HepG2 (cell line): ENCODE measurements at regions not wholly inside any gene's neighbourhood (a gene's known extent, or its start where the extent isn't known, plus 50 kb on each side); places are given as distances from the start of the nearest gene placed in this dataset.
"Not testable (repeated sequence)": the region's sequence is repeated elsewhere in the genome, so short reads cannot be mapped to it uniquely, and the experiment has no call there.

ENCODE experiments used
- ATAC-seq: fragments of 200-7000 bp; cut with Tn5 transposase; 3 replicates; pipeline ENCODE4 v1.9.1; 2020; ENCODE audit warnings: mild to moderate bottlenecking, moderate library complexity
- BruUV-seq: library from RNA; stranded (reverse); fragments of 400-500 nt; replicated peaks from 2 replicates; lab custom pipeline; 2021; lab: Mats Ljungman, UMichigan
- CTCF ChIA-PET: fragments of 300-600 bp; formaldehyde crosslinking; extraction: SDS; loops from one replicate; lab custom pipeline; 2021; ENCODE audit warnings: low total read pairs, inconsistent platforms, low intra/inter-chr PET ratio; lab: Yijun Ruan, JAX
- POLR2A ChIA-PET: fragments of 350-600 bp; sonication (Branson Sonifier 250); formaldehyde crosslinking; loops from one replicate; lab custom pipeline; 2020; ENCODE audit warnings: antibody characterized with exemption, inconsistent platforms; lab: Yijun Ruan, JAX
- DNase-seq: peaks from one replicate; pipeline ENCODE4 v3.0.0-alpha.2; 2015; ENCODE audit warnings: low spot score
- FAIRE-seq: peaks from 3 replicates; lab custom pipeline; 2011; peaks lifted over from hg19 to GRCh38; lab: Jason Lieb, UNC
- H2AFZ ChIP-seq: one replicate; pipeline ENCODE4 v1.6.1; 2011; ENCODE audit warnings: low read length, inconsistent platforms
- H3K27ac ChIP-seq: fragments of 300-600 bp; 3 replicates; pipeline ENCODE4 v1.8.0; 2011; ENCODE audit warnings: mixed run types, mild to moderate bottlenecking, mixed read lengths, low read length, inconsistent platforms; ENCODE audit not compliant: insufficient read depth; ENCODE audit errors: extremely low read length
- H3K27me3 ChIP-seq, 2 experiments: fragments of 200-600 bp in 1 of 2; 2 replicates in 1 of 2; 3 replicates in 1 of 2; pipeline versions ENCODE4 v1.6.0 to v1.8.0; 2011; ENCODE audit warnings: low read length in 2 of 2, mild to moderate bottlenecking in 2 of 2, moderate library complexity in 2 of 2, inconsistent platforms in 1 of 2; ENCODE audit not compliant: insufficient read depth in 2 of 2, control insufficient read depth in 1 of 2
- H3K36me3 ChIP-seq, 2 experiments: fragments of 200-600 bp in 1 of 2; replicated peaks in 1 of 2; 2 replicates in 1 of 2; 3 replicates in 1 of 2; pipeline versions ENCODE4 v1.5.1 to v1.8.0; 2011; ENCODE audit warnings: low read length in 2 of 2, inconsistent platforms in 1 of 2; ENCODE audit not compliant: insufficient read depth in 2 of 2, control insufficient read depth in 1 of 2
- H3K4me1 ChIP-seq: 2 replicates; pipeline ENCODE4 v1.5.1; 2012; ENCODE audit warnings: low read length, inconsistent platforms; ENCODE audit not compliant: insufficient read depth
- H3K4me2 ChIP-seq: 2 replicates; pipeline ENCODE4 v1.6.0; 2011; ENCODE audit warnings: low read depth, low read length, inconsistent platforms
- H3K4me3 ChIP-seq, 3 experiments: fragments of 200-600 bp in 1 of 3; sonication (generic), shearing (Covaris generic) in 1 of 3; replicated peaks in 1 of 3; 2 replicates each; pipeline ENCODE4 v1.5.1; 2011 to 2016; ENCODE audit warnings: low read length in 3 of 3, inconsistent platforms in 2 of 3, low read depth in 2 of 3, mild to moderate bottlenecking in 2 of 3, control low read depth in 1 of 3, mixed read lengths in 1 of 3; ENCODE audit not compliant: insufficient read depth in 1 of 3
- H3K79me2 ChIP-seq: one replicate; pipeline ENCODE4 v1.6.1; 2011; ENCODE audit warnings: low read length, inconsistent platforms; ENCODE audit not compliant: insufficient read depth
- H3K9ac ChIP-seq: 2 replicates; pipeline ENCODE4 v1.6.0; 2011; ENCODE audit warnings: mild to moderate bottlenecking, low read depth, low read length, inconsistent platforms; ENCODE audit not compliant: insufficient read depth
- H3K9me3 ChIP-seq: 2 replicates; pipeline ENCODE4 v1.5.1; 2012; ENCODE audit warnings: mild to moderate bottlenecking, low read length
- H4K20me1 ChIP-seq: 2 replicates; pipeline ENCODE4 v1.6.0; 2011; ENCODE audit warnings: inconsistent platforms, mild to moderate bottlenecking, low read length, moderate library complexity; ENCODE audit not compliant: insufficient read depth
- DNMT3B ChIP-seq: conservative IDR thresholded peaks from 2 replicates; pipeline ENCODE4 v1.6.1; 2016; ENCODE audit warnings: missing biosample characterization, control low read depth
- HDAC1 ChIP-seq: sonication (generic); formaldehyde crosslinking; IDR thresholded peaks from 2 replicates; pipeline ENCODE4 v1.5.1; 2020; ENCODE audit warnings: mild to moderate bottlenecking, missing genetic modification reagents
- JDP2 ChIP-seq: sonication (generic); formaldehyde crosslinking; IDR thresholded peaks from 2 replicates; pipeline ENCODE4 v1.8.1; 2022; ENCODE audit warnings: missing genetic modification reagents, borderline replicate concordance
- RFXANK ChIP-seq: IDR thresholded peaks from 2 replicates; pipeline ENCODE4 v1.6.1; 2016
- ZFX ChIP-seq: sonication (generic); formaldehyde crosslinking; IDR thresholded peaks from 2 replicates; pipeline ENCODE4 v1.4.0; 2020; ENCODE audit warnings: mild to moderate bottlenecking, low read depth, missing genetic modification reagents, moderate library complexity
- ZKSCAN8 ChIP-seq: IDR thresholded peaks from 2 replicates; pipeline ENCODE4 v1.6.1; 2016; ENCODE audit warnings: borderline replicate concordance, missing genetic modification reagents, missing compliant biosample characterization
- ZSCAN9 ChIP-seq: IDR thresholded peaks from 2 replicates; pipeline ENCODE4 v1.6.1; 2016; ENCODE audit warnings: borderline replicate concordance
- WGBS: methylation state at CpG from one replicate; pipeline ENCODE4 v1.1.6; 2017; ENCODE audit warnings: low lambda C conversion rate; 5-methylcytosine and 5-hydroxymethylcytosine counted together
- in situ Hi-C: cut with HindIII; loops from 2 replicates; pipeline ENCODE4 v1.10.0; 2017; ENCODE audit warnings: low pct_unique_long_range_greater_than_20kb; ENCODE audit not compliant: extremely low pct_ligation_motif_present
- intact Hi-C: fragments of 100-400 bp; cut with micrococcal nuclease; formaldehyde crosslinking; loops from one replicate; pipeline ENCODE4 v1.10.0; 2022; ENCODE audit not compliant: unreplicated experiment
- TF ChIP-seq, protein P1 (sequence below): sonication (generic); formaldehyde crosslinking; IDR thresholded peaks from 2 replicates; pipeline ENCODE4 v1.9.0; 2022; ENCODE audit warnings: missing genetic modification reagents, mild to moderate bottlenecking, borderline replicate concordance
- TF ChIP-seq, protein P2 (sequence below): sonication (generic); formaldehyde crosslinking; IDR thresholded peaks from 2 replicates; pipeline ENCODE4 v1.4.0; 2020; ENCODE audit warnings: mild to moderate bottlenecking, missing genetic modification reagents, borderline replicate concordance
- TF ChIP-seq, protein P3 (sequence below): sonication (generic); formaldehyde crosslinking; IDR thresholded peaks from 2 replicates; pipeline ENCODE4 v1.5.1; 2020; ENCODE audit warnings: missing genetic modification reagents, mild to moderate bottlenecking, borderline replicate concordance
- TF ChIP-seq, protein P4 (sequence below): sonication (generic); formaldehyde crosslinking; IDR thresholded peaks from 2 replicates; pipeline ENCODE4 v1.9.0; 2022; ENCODE audit warnings: low read depth, missing genetic modification reagents

DNA sequence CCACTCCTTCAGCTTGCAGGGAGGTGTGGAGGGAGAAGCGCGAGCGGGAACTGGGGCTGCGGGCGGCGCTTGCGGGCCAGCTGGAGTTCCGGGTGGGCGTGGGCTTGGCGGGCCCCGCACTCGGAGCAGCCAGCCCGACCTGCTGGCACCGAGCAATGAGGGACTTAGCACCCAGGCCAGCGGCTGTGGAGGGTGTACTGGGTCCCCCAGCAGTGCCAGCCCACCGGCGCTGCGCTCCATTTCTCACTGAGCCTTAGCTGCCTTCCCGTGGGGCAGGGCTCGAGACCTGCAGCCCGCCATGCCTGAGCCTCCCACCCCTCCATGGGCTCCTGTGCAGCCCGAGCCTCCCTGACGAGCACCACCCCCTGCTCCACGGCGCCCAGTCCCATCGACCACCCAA is 53.2 kb upstream of the SGCG start:
- in situ Hi-C loops, FAIRE-seq: not testable (repeated sequence)

DNA sequence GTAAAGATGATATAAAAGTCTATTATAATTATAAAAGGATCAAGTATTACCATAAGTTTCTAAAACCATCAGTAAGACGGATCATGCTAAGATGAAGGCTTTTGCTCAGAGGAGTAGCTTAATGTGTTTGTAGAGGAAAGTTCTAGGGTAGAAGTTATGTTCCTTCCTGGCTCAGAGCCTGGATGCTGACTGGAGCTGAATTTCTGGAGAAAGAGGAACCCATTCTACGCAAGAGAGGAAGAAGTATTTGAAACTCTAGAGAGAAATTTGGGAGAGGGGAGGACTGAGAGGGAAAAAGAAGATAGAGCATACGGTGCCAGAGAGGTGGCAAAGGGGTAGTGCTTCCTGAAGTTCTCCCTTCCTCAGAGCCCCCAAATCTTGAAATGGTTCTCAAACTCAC is 51.4 kb upstream of the SGCG start:
- Histone ChIP-seq H3K27ac (no peak overlapping the region), H3K4me2 (no peak overlapping the region), H3K9me3 (no peaks in the 10 kb centered on the region), H3K4me3 (no peak overlapping the region), H2AFZ (no peak overlapping the region), H3K79me2 (no peaks in the 10 kb centered on the region), H3K36me3 (no peaks in the 10 kb centered on the region), H3K27me3 (no peaks in the 10 kb centered on the region), H3K9ac (no peak overlapping the region), H3K4me1 (no peaks in the 10 kb centered on the region), H4K20me1 (no peaks in the 10 kb centered on the region)
- ChIA-PET CTCF (no interaction called here), POLR2A (no interaction called here)
- in situ Hi-C loops (no loop called here), intact Hi-C loops (no loop called here)
- FAIRE-seq (no peak), ATAC-seq (no peak), DNase-seq (no peak)
- BruUV-seq = no TSS peak
- 46% methylated on average over 3 of the region's 3 CpGs for WGBS
- TF ChIP-seq, protein P1, sequence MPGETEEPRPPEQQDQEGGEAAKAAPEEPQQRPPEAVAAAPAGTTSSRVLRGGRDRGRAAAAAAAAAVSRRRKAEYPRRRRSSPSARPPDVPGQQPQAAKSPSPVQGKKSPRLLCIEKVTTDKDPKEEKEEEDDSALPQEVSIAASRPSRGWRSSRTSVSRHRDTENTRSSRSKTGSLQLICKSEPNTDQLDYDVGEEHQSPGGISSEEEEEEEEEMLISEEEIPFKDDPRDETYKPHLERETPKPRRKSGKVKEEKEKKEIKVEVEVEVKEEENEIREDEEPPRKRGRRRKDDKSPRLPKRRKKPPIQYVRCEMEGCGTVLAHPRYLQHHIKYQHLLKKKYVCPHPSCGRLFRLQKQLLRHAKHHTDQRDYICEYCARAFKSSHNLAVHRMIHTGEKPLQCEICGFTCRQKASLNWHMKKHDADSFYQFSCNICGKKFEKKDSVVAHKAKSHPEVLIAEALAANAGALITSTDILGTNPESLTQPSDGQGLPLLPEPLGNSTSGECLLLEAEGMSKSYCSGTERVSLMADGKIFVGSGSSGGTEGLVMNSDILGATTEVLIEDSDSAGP (CRISPR knock-in tag) = no peak
- TF ChIP-seq DNMT3B (CRISPR knock-in tag) = no peak
- TF ChIP-seq ZSCAN9 (CRISPR knock-in tag) = no peak
- TF ChIP-seq RFXANK (CRISPR knock-in tag) = no peak
- TF ChIP-seq JDP2 (CRISPR knock-in tag) = no peak
- TF ChIP-seq, protein P2, sequence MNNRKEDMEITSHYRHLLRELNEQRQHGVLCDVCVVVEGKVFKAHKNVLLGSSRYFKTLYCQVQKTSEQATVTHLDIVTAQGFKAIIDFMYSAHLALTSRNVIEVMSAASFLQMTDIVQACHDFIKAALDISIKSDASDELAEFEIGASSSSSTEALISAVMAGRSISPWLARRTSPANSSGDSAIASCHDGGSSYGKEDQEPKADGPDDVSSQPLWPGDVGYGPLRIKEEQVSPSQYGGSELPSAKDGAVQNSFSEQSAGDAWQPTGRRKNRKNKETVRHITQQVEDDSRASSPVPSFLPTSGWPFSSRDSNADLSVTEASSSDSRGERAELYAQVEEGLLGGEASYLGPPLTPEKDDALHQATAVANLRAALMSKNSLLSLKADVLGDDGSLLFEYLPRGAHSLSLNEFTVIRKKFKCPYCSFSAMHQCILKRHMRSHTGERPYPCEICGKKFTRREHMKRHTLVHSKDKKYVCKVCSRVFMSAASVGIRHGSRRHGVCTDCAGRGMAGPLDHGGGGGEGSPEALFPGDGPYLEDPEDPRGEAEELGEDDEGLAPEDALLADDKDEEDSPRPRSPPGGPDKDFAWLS (CRISPR knock-in tag) = no peak
- TF ChIP-seq, protein P3, sequence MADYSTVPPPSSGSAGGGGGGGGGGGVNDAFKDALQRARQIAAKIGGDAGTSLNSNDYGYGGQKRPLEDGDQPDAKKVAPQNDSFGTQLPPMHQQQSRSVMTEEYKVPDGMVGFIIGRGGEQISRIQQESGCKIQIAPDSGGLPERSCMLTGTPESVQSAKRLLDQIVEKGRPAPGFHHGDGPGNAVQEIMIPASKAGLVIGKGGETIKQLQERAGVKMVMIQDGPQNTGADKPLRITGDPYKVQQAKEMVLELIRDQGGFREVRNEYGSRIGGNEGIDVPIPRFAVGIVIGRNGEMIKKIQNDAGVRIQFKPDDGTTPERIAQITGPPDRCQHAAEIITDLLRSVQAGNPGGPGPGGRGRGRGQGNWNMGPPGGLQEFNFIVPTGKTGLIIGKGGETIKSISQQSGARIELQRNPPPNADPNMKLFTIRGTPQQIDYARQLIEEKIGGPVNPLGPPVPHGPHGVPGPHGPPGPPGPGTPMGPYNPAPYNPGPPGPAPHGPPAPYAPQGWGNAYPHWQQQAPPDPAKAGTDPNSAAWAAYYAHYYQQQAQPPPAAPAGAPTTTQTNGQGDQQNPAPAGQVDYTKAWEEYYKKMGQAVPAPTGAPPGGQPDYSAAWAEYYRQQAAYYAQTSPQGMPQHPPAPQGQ = no peak
- no peak for TF ChIP-seq HDAC1 (CRISPR knock-in tag)
- TF ChIP-seq ZKSCAN8 (CRISPR knock-in tag) = no peak
- TF ChIP-seq, protein P4, sequence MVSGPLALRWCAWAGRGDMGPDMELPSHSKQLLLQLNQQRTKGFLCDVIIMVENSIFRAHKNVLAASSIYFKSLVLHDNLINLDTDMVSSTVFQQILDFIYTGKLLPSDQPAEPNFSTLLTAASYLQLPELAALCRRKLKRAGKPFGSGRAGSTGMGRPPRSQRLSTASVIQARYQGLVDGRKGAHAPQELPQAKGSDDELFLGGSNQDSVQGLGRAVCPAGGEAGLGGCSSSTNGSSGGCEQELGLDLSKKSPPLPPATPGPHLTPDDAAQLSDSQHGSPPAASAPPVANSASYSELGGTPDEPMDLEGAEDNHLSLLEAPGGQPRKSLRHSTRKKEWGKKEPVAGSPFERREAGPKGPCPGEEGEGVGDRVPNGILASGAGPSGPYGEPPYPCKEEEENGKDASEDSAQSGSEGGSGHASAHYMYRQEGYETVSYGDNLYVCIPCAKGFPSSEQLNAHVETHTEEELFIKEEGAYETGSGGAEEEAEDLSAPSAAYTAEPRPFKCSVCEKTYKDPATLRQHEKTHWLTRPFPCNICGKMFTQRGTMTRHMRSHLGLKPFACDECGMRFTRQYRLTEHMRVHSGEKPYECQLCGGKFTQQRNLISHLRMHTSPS (CRISPR knock-in tag) = no peak
- no peak for TF ChIP-seq ZFX

More for the DNA sequence above, 53.2 kb upstream of the SGCG start:
- H3K9me3 ChIP-seq, H3K4me1 ChIP-seq, H3K4me2 ChIP-seq, DNase-seq, H2AFZ ChIP-seq, H3K27ac ChIP-seq, H4K20me1 ChIP-seq, H3K27me3 ChIP-seq, H3K79me2 ChIP-seq, CTCF ChIA-PET, ATAC-seq, POLR2A ChIA-PET, H3K36me3 ChIP-seq, intact Hi-C loops, H3K4me3 ChIP-seq, BruUV-seq, H3K9ac ChIP-seq: not testable (repeated sequence)
- 67% methylated on average over 3 of the region's 26 CpGs for whole genome bisulfite sequencing
